Mesothelial cell of epicardium (in vitro differentiated cells): ENCODE measurements at regions not wholly inside any gene's neighbourhood (a gene's known extent, or its start where the extent isn't known, plus 50 kb on each side); places are given as distances from the start of the nearest gene placed in this dataset.

Source experiments
- DNase-seq, 2 experiments: peaks; one replicate each; pipeline ENCODE4 v3.0.0; 2021; ENCODE audit warnings: low spot score in 2 of 2; ENCODE audit not compliant: unreplicated experiment in 2 of 2
- H3K27ac Mint-ChIP-seq: 2 replicates; pipeline ENCODE4 v1.8.0; 2021; ENCODE audit warnings: mixed read lengths
- H3K27me3 Mint-ChIP-seq: 2 replicates; pipeline ENCODE4 v1.8.0; 2021; ENCODE audit warnings: low read depth, mixed read lengths
- H3K36me3 Mint-ChIP-seq: 2 replicates; pipeline ENCODE4 v1.8.0; 2021; ENCODE audit warnings: mixed read lengths
- H3K4me1 Mint-ChIP-seq: 2 replicates; pipeline ENCODE4 v1.8.0; 2021; ENCODE audit warnings: mixed read lengths
- H3K4me3 Mint-ChIP-seq: 2 replicates; pipeline ENCODE4 v1.8.0; 2021; ENCODE audit warnings: mild to moderate bottlenecking, moderate library complexity, mixed read lengths
- H3K9me3 Mint-ChIP-seq: 2 replicates; pipeline ENCODE4 v1.8.0; 2021; ENCODE audit warnings: mixed read lengths
- CTCF ChIP-seq: fragments of 200-600 bp; sonication (generic); IDR thresholded peaks from one replicate; pipeline ENCODE4 v1.5.0; 2021; ENCODE audit warnings: antibody characterized with exemption; ENCODE audit not compliant: unreplicated experiment

GRCh38 chr2:175662335-175662734 lies 339.7 kb downstream of the LNPK start:
- no peaks in the 10 kb centered on the region for H3K36me3 Mint-ChIP-seq
- peaks cover 35% of the 10 kb centered on the region for H3K27me3 Mint-ChIP-seq
- no peak overlapping the region for H3K4me3 Mint-ChIP-seq
- no peaks in the 10 kb centered on the region for H3K9me3 Mint-ChIP-seq
- no peak for DNase-seq
- no peaks in the 10 kb centered on the region for H3K4me1 Mint-ChIP-seq
- TF ChIP-seq CTCF: no peak
- H3K27ac Mint-ChIP-seq: no peak overlapping the region

GRCh38 chr2:175648577-175649063 lies 353.4 kb downstream of the LNPK start:
- H3K27me3 Mint-ChIP-seq: peaks cover 1% of the 10 kb centered on the region
- no peak overlapping the region for H3K4me3 Mint-ChIP-seq
- DNase-seq: no peak
- TF ChIP-seq CTCF: no peak
- no peak overlapping the region for H3K27ac Mint-ChIP-seq
- H3K4me1 Mint-ChIP-seq: no peaks in the 10 kb centered on the region
- peaks cover 18% of the 10 kb centered on the region for H3K9me3 Mint-ChIP-seq
- peaks cover 14% of the 10 kb centered on the region for H3K36me3 Mint-ChIP-seq

- Mint-ChIP-seq H3K27ac (no peak overlapping the region), H3K9me3 (peaks cover 5% of the 10 kb centered on the region), H3K4me1 (no peaks in the 10 kb centered on the region), H3K36me3 (peaks cover 10% of the 10 kb centered on the region), H3K27me3 (peaks cover 1% of the 10 kb centered on the region), H3K4me3 (no peak overlapping the region)
- DNase-seq: no peak
- no peak for TF ChIP-seq CTCF
These were observed 355.0 kb downstream of the LNPK start for GRCh38 chr2:175647058-175647457.

- Mint-ChIP-seq H3K4me3 (no peak overlapping the region), H3K9me3 (peaks cover 3% of the 10 kb centered on the region), H3K27ac (no peak overlapping the region), H3K27me3 (peaks cover 3% of the 10 kb centered on the region), H3K36me3 (peaks cover 3% of the 10 kb centered on the region), H3K4me1 (no peaks in the 10 kb centered on the region)
- no peak for DNase-seq
- no peak for TF ChIP-seq CTCF
These were observed 361.4 kb downstream of the LNPK start for GRCh38 chr2:175640655-175641054.

GRCh38 chr2:175633227-175633626 lies 368.8 kb downstream of the LNPK start:
- no peak for DNase-seq
- Mint-ChIP-seq H3K4me1 (no peaks in the 10 kb centered on the region), H3K9me3 (peaks cover 3% of the 10 kb centered on the region), H3K27me3 (peaks cover 13% of the 10 kb centered on the region), H3K27ac (no peak overlapping the region), H3K4me3 (no peak overlapping the region), H3K36me3 (no peaks in the 10 kb centered on the region)
- TF ChIP-seq CTCF: no peak

GRCh38 chr2:175631245-175631623 lies 370.8 kb downstream of the LNPK start:
- DNase-seq: no peak
- H3K4me1 Mint-ChIP-seq: no peaks in the 10 kb centered on the region
- H3K4me3 Mint-ChIP-seq: no peak overlapping the region
- no peak for TF ChIP-seq CTCF
- H3K36me3 Mint-ChIP-seq: no peaks in the 10 kb centered on the region
- H3K27me3 Mint-ChIP-seq: peaks cover 13% of the 10 kb centered on the region
- H3K27ac Mint-ChIP-seq: no peak overlapping the region
- peaks cover 5% of the 10 kb centered on the region for H3K9me3 Mint-ChIP-seq
